ENCODE measurements at regions not wholly inside any gene's neighbourhood (a gene's known extent, or its start where the extent isn't known, plus 50 kb on each side); places are given as distances from the start of the nearest gene placed in this dataset.

- no peak for DNase-seq
These were observed 124.5 kb upstream of the SMIM23 start for GRCh38 chr5:171661143-171661542.

More at GRCh38 chr5:171661143-171661542, 124.5 kb upstream of the SMIM23 start:
- no peaks in the 10 kb centered on the region for H3K4me1 ChIP-seq (ENCODE audit: control insufficient read depth in 2 of 2, insufficient read depth in 2 of 2, low read length in 2 of 2)
- TF ChIP-seq EZH2 (IDR thresholded peaks at IDR 0.05; ENCODE audit: borderline replicate concordance, insufficient read depth, low read depth, low read length, poor library complexity, severe bottlenecking) (no peak), CTCF (IDR thresholded peaks at IDR 0.05) (no peak)
- Mint-ChIP-seq H3K4me1 (no peaks in the 10 kb centered on the region), H3K27me3 (peaks cover 4% of the 10 kb centered on the region), H3K9me3 (ENCODE audit: insufficient read depth) (no peaks in the 10 kb centered on the region), H3K27ac (no peak overlapping the region), H3K4me3 (no peak overlapping the region)
- no peak overlapping the region for H3K9ac ChIP-seq (ENCODE audit: low read length)
- H3K27ac ChIP-seq (ENCODE audit: low read length in 2 of 2): no peak overlapping the region
- no peaks in the 10 kb centered on the region for H3K9me3 ChIP-seq (ENCODE audit: control extremely low read depth in 1 of 3, control insufficient read depth in 2 of 3, insufficient read depth in 1 of 3, low read length in 2 of 3)
- no peaks in the 10 kb centered on the region for H3K27me3 ChIP-seq (replicated peaks in 1 of 4; ENCODE audit: control extremely low read depth in 1 of 4, control insufficient read depth in 3 of 4, insufficient read depth in 4 of 4, low read length in 3 of 4)
- CTCF ChIA-PET: no interaction called here
- H3K4me3 ChIP-seq (ENCODE audit: control extremely low read depth in 1 of 5, extremely low read depth in 1 of 5, insufficient read depth in 1 of 5, low read depth in 2 of 5, low read length in 4 of 5): no peak overlapping the region
- H3K79me2 ChIP-seq (ENCODE audit: control insufficient read depth, insufficient read depth, low read length): no peaks in the 10 kb centered on the region
- H2AFZ ChIP-seq (ENCODE audit: insufficient read depth, low read depth, low read length, poor library complexity, severe bottlenecking): no peak overlapping the region
- POLR2A ChIA-PET: no interaction called here
- intact Hi-C loops (cut with micrococcal nuclease): no loop called here
- WGBS (ENCODE audit: insufficient coverage): no CpG with 5 or more reads among the region's 2 CpGs
- no peak overlapping the region for H3K4me2 ChIP-seq (replicated peaks; ENCODE audit: low read depth, low read length, poor library complexity, severe bottlenecking)
- H3K36me3 ChIP-seq (replicated peaks in 1 of 2; ENCODE audit: control extremely low read depth in 1 of 2, control insufficient read depth in 1 of 2, extremely low read depth in 1 of 2, insufficient read depth in 2 of 2, low read length in 1 of 2): no peaks in the 10 kb centered on the region
- no peak for ATAC-seq (ENCODE audit: low read depth)
- no peaks in the 10 kb centered on the region for H4K20me1 ChIP-seq (ENCODE audit: control insufficient read depth, insufficient read depth, low read length, poor library complexity, severe bottlenecking)
